Spleen (tissue), 11 donors: ENCODE measurements at regions not wholly inside any gene's neighbourhood (a gene's known extent, or its start where the extent isn't known, plus 50 kb on each side); places are given as distances from the start of the nearest gene placed in this dataset.

Experiments used
- DNase-seq: peaks from one replicate; pipeline ENCODE4 v3.0.0-alpha.2; 2020
- H3K27ac ChIP-seq, 8 donors: fragments of 200-600 bp; sonication (generic) in 7 of 8; 1 replicate in 4 of 8; 2 replicates in 4 of 8; pipeline versions ENCODE4 v1.5.0 to v1.8.0; 2016 to 2021; ENCODE audit warnings: inconsistent platforms in 4 of 8, mild to moderate bottlenecking in 4 of 8, moderate library complexity in 1 of 8
- H3K27me3 ChIP-seq, 7 donors: fragments of 200-600 bp; sonication (generic) in 6 of 7; replicated peaks in 1 of 7; 1 replicate in 4 of 7; 2 replicates in 3 of 7; pipeline versions ENCODE4 v1.5.0 to v1.8.0; 2016 to 2021; ENCODE audit warnings: inconsistent platforms in 3 of 7, mild to moderate bottlenecking in 1 of 7
- H3K36me3 ChIP-seq, 6 donors: fragments of 200-600 bp; sonication (generic) in 5 of 6; 1 replicate in 4 of 6; 2 replicates in 2 of 6; pipeline versions ENCODE4 v1.5.0 to v1.8.0; 2016 to 2021; ENCODE audit warnings: inconsistent platforms in 2 of 6
- H3K4me1 ChIP-seq, 6 donors: fragments of 200-600 bp; sonication (generic) in 5 of 6; 1 replicate in 3 of 6; 2 replicates in 3 of 6; pipeline versions ENCODE4 v1.5.0 to v1.8.0; 2016 to 2021; ENCODE audit warnings: inconsistent platforms in 3 of 6
- H3K4me3 ChIP-seq, 8 donors: fragments of 200-600 bp; sonication (generic) in 7 of 8; 1 replicate in 4 of 8; 2 replicates in 4 of 8; pipeline versions ENCODE4 v1.5.0 to v1.8.0; 2016 to 2021; ENCODE audit warnings: inconsistent platforms in 4 of 8, mild to moderate bottlenecking in 4 of 8, moderate library complexity in 2 of 8
- H3K9me3 ChIP-seq, 8 donors: fragments of 200-600 bp; sonication (generic) in 7 of 8; 1 replicate in 4 of 8; 2 replicates in 4 of 8; pipeline versions ENCODE4 v1.5.0 to v1.8.0; 2016 to 2021; ENCODE audit warnings: inconsistent platforms in 4 of 8
- CTCF ChIP-seq, 11 experiments: fragments of 200-600 bp in 7 of 11; fragments of 450-650 bp in 4 of 11; sonication (generic) in 4 of 11; IDR thresholded peaks in 8 of 11; conservative IDR thresholded peaks in 3 of 11; 1 replicate in 7 of 11; 2 replicates in 4 of 11; pipeline versions ENCODE4 v1.4.0 to v1.8.0; 2016 to 2021; ENCODE audit warnings: antibody characterized with exemption in 11 of 11, inconsistent platforms in 4 of 11, mild to moderate bottlenecking in 1 of 11
- POLR2A ChIP-seq, 3 donors: fragments of 450-650 bp; IDR thresholded peaks; one replicate each; pipeline ENCODE4 v1.5.1; 2017; ENCODE audit warnings: antibody characterized with exemption in 3 of 3, mild to moderate bottlenecking in 1 of 3
- POLR2AphosphoS5 ChIP-seq, 3 donors: sonication (generic); formaldehyde crosslinking; IDR thresholded peaks; one replicate each; pipeline ENCODE4 v1.5.1; 2017; ENCODE audit warnings: antibody characterized with exemption in 3 of 3
- WGBS, 5 donors: extraction: QIAGEN DNeasy Blood & Tissue Kit in 3 of 5; methylation state at CpG; one replicate each; pipeline versions ENCODE4 v1.1.5 to v1.1.7; 2013 to 2018; 5-methylcytosine and 5-hydroxymethylcytosine counted together
- intact Hi-C: fragments of 100-400 bp; cut with DNase I; formaldehyde crosslinking; loops from one replicate; pipeline ENCODE4 v1.15.0; 2023; ENCODE audit warnings: low total_unique reads
- donor health status: healthy with polysubstance abuse.
- donor health status: DM: no; HTN: no; CAD: no; lungs with moderate emphysema.
- donor health status: DM: no; HTN: no; CAD: no.
- donor health status: Bipolar disorder and iron deficiency.
- donor health status: healthy.
- donor health status: DM: no; HTN: no; CAD: no.
- donor health status: DM: yes; HTN: yes; CAD: no.

DNA sequence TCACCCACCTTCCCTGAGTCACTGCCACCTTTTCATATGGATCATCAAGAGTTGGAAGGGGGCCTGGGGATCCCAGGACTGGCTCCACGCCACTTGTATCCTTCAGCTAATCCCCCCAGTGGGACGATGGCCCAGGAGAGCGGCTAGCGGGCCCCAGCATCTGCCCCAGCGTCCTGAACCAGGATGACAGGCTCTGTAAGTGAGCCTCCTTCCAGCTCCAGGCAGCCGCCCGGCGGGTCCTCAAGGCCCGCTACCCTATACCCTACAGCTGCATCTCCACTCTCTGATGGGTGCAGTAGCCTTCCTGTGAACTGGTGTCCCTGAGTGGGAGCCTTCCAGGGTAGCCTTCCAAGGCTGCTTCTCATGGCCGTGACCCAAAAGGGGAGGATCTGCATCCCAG is 183.1 kb downstream of the ATG4C start:
- Histone ChIP-seq H3K27me3 (peaks cover 0 to 21% (median 0%) of the 10 kb centered on the region in 7 donors), H3K4me1 (no peaks in the 10 kb centered on the region), H3K9me3 (no peaks in the 10 kb centered on the region), H3K36me3 (no peaks in the 10 kb centered on the region), H3K27ac (no peak overlapping the region), H3K4me3 (no peak overlapping the region)
- TF ChIP-seq CTCF (IDR thresholded peaks at IDR 0.05 in 8 of 11, conservative IDR thresholded peaks at IDR 0.05 in 3 of 11) (no peak), POLR2A (IDR thresholded peaks at IDR 0.05) (no peak), POLR2AphosphoS5 (IDR thresholded peaks at IDR 0.05) (no peak)
- WGBS, 5 donors, result 86 to 90% (median 88%) methylated on average over 4 to 10 of the region's 10 CpGs
- intact Hi-C loops, result no loop called here
- DNase-seq, result no peak

GRCh38 chr1:62977366-62977765 is 193.4 kb downstream of the ATG4C start:
- H3K27me3 ChIP-seq, result no peaks in the 10 kb centered on the region
- H3K36me3 ChIP-seq, result no peaks in the 10 kb centered on the region
- TF ChIP-seq POLR2AphosphoS5 (IDR thresholded peaks at IDR 0.05) (no peak), POLR2A (IDR thresholded peaks at IDR 0.05) (no peak), CTCF (IDR thresholded peaks at IDR 0.05 in 8 of 11, conservative IDR thresholded peaks at IDR 0.05 in 3 of 11) (no peak)

DNA sequence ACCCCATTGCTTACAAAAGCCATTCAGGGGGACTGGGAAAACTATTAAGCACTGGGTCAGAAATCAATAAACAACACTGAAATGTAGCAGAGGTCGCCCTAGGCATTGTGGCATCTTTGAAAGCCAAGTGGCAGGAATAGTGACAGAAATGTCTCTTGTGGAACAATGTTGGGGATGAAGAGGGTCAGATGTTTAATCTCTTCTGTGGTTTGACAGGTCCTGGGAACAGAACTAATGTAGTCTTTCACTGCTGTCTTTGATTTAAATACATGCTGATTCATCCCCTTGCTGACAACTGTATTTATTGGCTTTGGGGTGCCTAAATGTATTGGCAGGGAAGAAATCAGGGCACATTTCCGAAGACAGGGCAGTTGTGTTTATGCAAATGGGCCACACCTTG is 194.8 kb downstream of the ATG4C start:
- H3K9me3 ChIP-seq, result no peaks in the 10 kb centered on the region
- no peaks in the 10 kb centered on the region for H3K27me3 ChIP-seq
- WGBS, 5 donors, result 62 to 84% (median 75%) methylated on average over 2 of the region's 2 CpGs
- no peaks in the 10 kb centered on the region for H3K4me1 ChIP-seq
- no peak overlapping the region for H3K27ac ChIP-seq
- no peaks in the 10 kb centered on the region for H3K36me3 ChIP-seq
- TF ChIP-seq CTCF (IDR thresholded peaks at IDR 0.05 in 8 of 11, conservative IDR thresholded peaks at IDR 0.05 in 3 of 11) (no peak), POLR2AphosphoS5 (IDR thresholded peaks at IDR 0.05) (no peak), POLR2A (IDR thresholded peaks at IDR 0.05) (no peak)
- no peak for DNase-seq
- intact Hi-C loops, result no loop called here
- H3K4me3 ChIP-seq, result no peak overlapping the region

More at GRCh38 chr1:62977366-62977765, 193.4 kb downstream of the ATG4C start:
- H3K4me1 ChIP-seq, result no peaks in the 10 kb centered on the region
- no peaks in the 10 kb centered on the region for H3K9me3 ChIP-seq
- intact Hi-C loops, result no loop called here
- no peak overlapping the region for H3K4me3 ChIP-seq
- H3K27ac ChIP-seq, result no peak overlapping the region
- WGBS, 5 donors, result 81 to 91% (median 86%) methylated on average over 2 of the region's 2 CpGs
- DNase-seq, result no peak

GRCh38 chr1:62981434-62981833 is 197.5 kb downstream of the ATG4C start:
- H3K27ac ChIP-seq, result no peak overlapping the region
- DNase-seq, result no peak
- intact Hi-C loops, result no loop called here
- no peak overlapping the region for H3K4me3 ChIP-seq
- no peaks in the 10 kb centered on the region for H3K4me1 ChIP-seq
- TF ChIP-seq POLR2AphosphoS5 (IDR thresholded peaks at IDR 0.05), result no peak
- TF ChIP-seq POLR2A (IDR thresholded peaks at IDR 0.05), result no peak
- TF ChIP-seq CTCF (IDR thresholded peaks at IDR 0.05 in 8 of 11, conservative IDR thresholded peaks at IDR 0.05 in 3 of 11), result no peak
- H3K27me3 ChIP-seq, result peaks cover 0 to under 1% (median 0%) of the 10 kb centered on the region in 7 donors
- H3K36me3 ChIP-seq, result no peaks in the 10 kb centered on the region
- no peaks in the 10 kb centered on the region for H3K9me3 ChIP-seq
- WGBS, 5 donors, result 89 to 97% (median 94%) methylated on average over 5 of the region's 5 CpGs
